H1 (cell line): ENCODE measurements at regions not wholly inside any gene's neighbourhood (a gene's known extent, or its start where the extent isn't known, plus 50 kb on each side); places are given as distances from the start of the nearest gene placed in this dataset.

ENCODE experiments used
- CTCF ChIA-PET: fragments of 300-600 bp; sonication (Branson Sonifier 250); formaldehyde crosslinking; loops from one replicate; lab custom pipeline; 2021; ENCODE audit not compliant: partially characterized antibody; lab: Charles Lee
- POLR2A ChIA-PET: fragments of 300-600 bp; sonication (Branson Sonifier 250); formaldehyde crosslinking; loops from one replicate; lab custom pipeline; 2021; ENCODE audit warnings: inconsistent platforms; ENCODE audit not compliant: partially characterized antibody; lab: Charles Lee
- DNase-seq, 2 experiments: peaks; one replicate each; pipeline versions ENCODE4 v3.0.0 to v3.0.0-alpha.2; 2010 to 2022; ENCODE audit warnings: low spot score in 2 of 2, low read depth in 1 of 2, mixed read lengths in 1 of 2
- FAIRE-seq: peaks from 2 replicates; lab custom pipeline; 2011; peaks lifted over from hg19 to GRCh38; lab: Jason Lieb, UNC
- H2AFZ ChIP-seq: 2 replicates; pipeline ENCODE4 v1.8.1; 2012; ENCODE audit warnings: low read length, inconsistent platforms
- H2AK5ac ChIP-seq: 2 replicates; pipeline ENCODE4 v1.6.1; 2013; ENCODE audit warnings: low read depth, low read length
- H2BK120ac ChIP-seq: replicated peaks from 2 replicates; pipeline ENCODE3; 2013; ENCODE audit warnings: low read depth, low read length, inconsistent platforms
- H2BK12ac ChIP-seq: 2 replicates; pipeline ENCODE4 v1.6.1; 2013; ENCODE audit warnings: low read depth, low read length
- H2BK15ac ChIP-seq: 2 replicates; pipeline ENCODE4 v1.6.1; 2013; ENCODE audit warnings: low read length
- H2BK20ac ChIP-seq: 2 replicates; pipeline ENCODE4 v1.6.1; 2013; ENCODE audit warnings: low read length
- H2BK5ac ChIP-seq: 2 replicates; pipeline ENCODE4 v1.6.1; 2013; ENCODE audit warnings: low read depth, low read length
- H3K14ac ChIP-seq: 2 replicates; pipeline ENCODE4 v1.6.1; 2013; ENCODE audit warnings: inconsistent platforms; ENCODE audit not compliant: insufficient read length
- H3K18ac ChIP-seq: 2 replicates; pipeline ENCODE4 v1.6.1; 2013; ENCODE audit warnings: low read length; ENCODE audit errors: extremely low read depth
- H3K23ac ChIP-seq: 2 replicates; pipeline ENCODE4 v1.6.1; 2013; ENCODE audit warnings: inconsistent platforms; ENCODE audit not compliant: insufficient read length
- H3K23me2 ChIP-seq: 2 replicates; pipeline ENCODE4 v1.6.1; 2013; ENCODE audit warnings: low read depth, low read length
- H3K27ac ChIP-seq: 2 replicates; pipeline ENCODE4 v1.6.1; 2011; ENCODE audit warnings: low read depth, low read length, inconsistent platforms
- H3K27me3 ChIP-seq, 4 experiments: replicated peaks in 1 of 4; 1 replicate in 1 of 4; 2 replicates in 3 of 4; pipeline versions ENCODE4 v1.6.1 to v1.8.1; 2011 to 2013; ENCODE audit warnings: low read length in 3 of 4, mild to moderate bottlenecking in 3 of 4, inconsistent platforms in 2 of 4, mixed read lengths in 2 of 4, moderate library complexity in 1 of 4; ENCODE audit not compliant: control insufficient read depth in 3 of 4, insufficient read depth in 3 of 4; ENCODE audit errors: extremely low read depth in 1 of 4
- H3K36me3 ChIP-seq, 4 experiments: 2 replicates each; pipeline versions ENCODE4 v1.6.1 to v1.8.1; 2011 to 2013; ENCODE audit warnings: mild to moderate bottlenecking in 4 of 4, low read length in 3 of 4, moderate library complexity in 2 of 4, control low read depth in 1 of 4, inconsistent platforms in 1 of 4; ENCODE audit not compliant: insufficient read depth in 4 of 4, control insufficient read depth in 2 of 4
- H3K4ac ChIP-seq: replicated peaks from 2 replicates; pipeline ENCODE3; 2013; ENCODE audit warnings: low read length, low read depth, mixed read lengths, inconsistent platforms; ENCODE audit not compliant: insufficient read length
- H3K4me1 ChIP-seq, 4 experiments: replicated peaks in 1 of 4; 1 replicate in 1 of 4; 2 replicates in 3 of 4; pipeline versions ENCODE4 v1.6.1 to v1.8.1; 2011 to 2013; ENCODE audit warnings: low read length in 3 of 4, inconsistent platforms in 2 of 4, mixed read lengths in 1 of 4; ENCODE audit not compliant: insufficient read depth in 4 of 4, control insufficient read depth in 3 of 4
- H3K4me2 ChIP-seq, 2 experiments: 2 replicates each; pipeline versions ENCODE4 v1.6.1 to v1.8.1; 2011 to 2013; ENCODE audit warnings: low read depth in 2 of 2, low read length in 2 of 2, control low read depth in 1 of 2, inconsistent platforms in 1 of 2, mild to moderate bottlenecking in 1 of 2; ENCODE audit not compliant: insufficient read depth in 1 of 2
- H3K4me3 ChIP-seq, 4 experiments: fragments of 200-600, 300-600 bp in 1 of 4; sonication (generic), shearing (Covaris generic), sonication (Bioruptor Twin) in 1 of 4; 2 replicates each; pipeline versions ENCODE4 v1.5.1 to v1.8.1; 2011 to 2016; ENCODE audit warnings: low read length in 4 of 4, low read depth in 3 of 4, control low read depth in 2 of 4, inconsistent platforms in 2 of 4, mild to moderate bottlenecking in 2 of 4, mixed read lengths in 1 of 4, moderate library complexity in 1 of 4; ENCODE audit not compliant: insufficient read depth in 2 of 4; ENCODE audit errors: extremely low read depth in 1 of 4
- H3K56ac ChIP-seq: replicated peaks from 2 replicates; pipeline ENCODE3; 2013; ENCODE audit warnings: low read depth, mild to moderate bottlenecking, mixed read lengths, low read length, inconsistent platforms; ENCODE audit not compliant: insufficient read length
- H3K79me1 ChIP-seq: 2 replicates; pipeline ENCODE4 v1.6.1; 2013; ENCODE audit warnings: low read depth, low read length, control low read depth
- H3K79me2 ChIP-seq, 2 experiments: 2 replicates each; pipeline versions ENCODE4 v1.6.1 to v1.8.1; 2012 to 2013; ENCODE audit warnings: low read length in 2 of 2, mild to moderate bottlenecking in 2 of 2, inconsistent platforms in 1 of 2; ENCODE audit not compliant: insufficient read depth in 2 of 2, control insufficient read depth in 1 of 2
- H3K9ac ChIP-seq, 4 experiments: replicated peaks in 1 of 4; 1 replicate in 1 of 4; 2 replicates in 3 of 4; pipeline versions ENCODE4 v1.6.1 to v1.8.1; 2011 to 2013; ENCODE audit warnings: low read depth in 3 of 4, low read length in 3 of 4, control low read depth in 2 of 4, mild to moderate bottlenecking in 2 of 4, moderate library complexity in 2 of 4, inconsistent platforms in 1 of 4; ENCODE audit errors: extremely low read depth in 1 of 4
- H3K9me3 ChIP-seq, 2 experiments: 2 replicates each; pipeline versions ENCODE4 v1.6.1 to v1.8.1; 2012 to 2013; ENCODE audit warnings: mild to moderate bottlenecking in 2 of 2, moderate library complexity in 2 of 2, control low read depth in 1 of 2, inconsistent platforms in 1 of 2, low read depth in 1 of 2, low read length in 1 of 2, mixed read lengths in 1 of 2; ENCODE audit not compliant: insufficient read depth in 2 of 2
- H4K20me1 ChIP-seq, 2 experiments: replicated peaks in 1 of 2; 2 replicates each; pipeline versions ENCODE3 to v1.8.1; 2011 to 2013; ENCODE audit warnings: inconsistent platforms in 2 of 2, low read length in 2 of 2, mild to moderate bottlenecking in 1 of 2; ENCODE audit not compliant: insufficient read depth in 2 of 2, control insufficient read depth in 1 of 2
- H4K5ac ChIP-seq: 2 replicates; pipeline ENCODE4 v1.6.1; 2013; ENCODE audit warnings: low read length, low read depth, mixed read lengths, inconsistent platforms; ENCODE audit not compliant: insufficient read length
- H4K8ac ChIP-seq: 2 replicates; pipeline ENCODE4 v1.8.0; 2013; ENCODE audit warnings: mild to moderate bottlenecking, moderate library complexity, low read length, inconsistent platforms; ENCODE audit not compliant: insufficient read depth; ENCODE audit errors: extremely low read depth
- H4K91ac ChIP-seq: replicated peaks from 2 replicates; pipeline ENCODE3; 2013; ENCODE audit warnings: low read length, mixed read lengths, inconsistent platforms; ENCODE audit not compliant: insufficient read length
- BRCA1 ChIP-seq: IDR thresholded peaks from 2 replicates; pipeline ENCODE4 v1.6.1; 2012; ENCODE audit warnings: low read depth, low read length, improper control_type of control experiment
- CBX5 ChIP-seq: fragments of 300-800, 300-1000 bp; sonication (generic); IDR thresholded peaks from 2 replicates; pipeline ENCODE4 v1.7.1; 2016; ENCODE audit warnings: antibody characterized with exemption, low read length, low read depth
- CREB1 ChIP-seq: IDR thresholded peaks from 2 replicates; pipeline ENCODE4 v1.6.1; 2012; ENCODE audit warnings: inconsistent platforms
- CTBP2 ChIP-seq: IDR thresholded peaks from 2 replicates; pipeline ENCODE4 v1.7.0; 2011; ENCODE audit warnings: borderline replicate concordance, mild to moderate bottlenecking, moderate library complexity, mixed read lengths, low read length; ENCODE audit not compliant: insufficient read depth, insufficient read length
- EP300 ChIP-seq, 2 experiments: IDR thresholded peaks; 1 replicate in 1 of 2; 2 replicates in 1 of 2; pipeline ENCODE4 v1.6.1; 2011 to 2012; ENCODE audit warnings: low read depth in 2 of 2, low read length in 2 of 2, mild to moderate bottlenecking in 2 of 2, borderline replicate concordance in 1 of 2, inconsistent platforms in 1 of 2, moderate library complexity in 1 of 2
- EZH2 ChIP-seq: fragments of 200-600 bp; sonication (generic); IDR thresholded peaks from 2 replicates; pipeline ENCODE4 v1.7.1; 2012; ENCODE audit warnings: low read depth, mild to moderate bottlenecking, moderate library complexity, low read length, inconsistent platforms; ENCODE audit not compliant: severe bottlenecking
- GTF2F1 ChIP-seq: IDR thresholded peaks from 2 replicates; pipeline ENCODE4 v1.6.1; 2012; ENCODE audit warnings: low read depth, low read length, improper control_type of control experiment, borderline replicate concordance
- HDAC2 ChIP-seq, 2 experiments: fragments of 300-600 bp in 1 of 2; sonication (generic) in 1 of 2; IDR thresholded peaks; 2 replicates each; pipeline ENCODE4 v1.6.1; 2011 to 2012; ENCODE audit warnings: low read depth in 2 of 2, low read length in 2 of 2, mild to moderate bottlenecking in 2 of 2, moderate library complexity in 2 of 2, borderline replicate concordance in 1 of 2, inconsistent platforms in 1 of 2
- POLR2A ChIP-seq, 2 experiments: IDR thresholded peaks; 1 replicate in 1 of 2; 2 replicates in 1 of 2; pipeline ENCODE4 v1.6.1; 2011; ENCODE audit warnings: low read depth in 2 of 2, low read length in 2 of 2, mild to moderate bottlenecking in 2 of 2; ENCODE audit errors: control extremely low read depth in 1 of 2
- SIX5 ChIP-seq: IDR thresholded peaks from 2 replicates; pipeline ENCODE4 v1.6.1; 2011; ENCODE audit warnings: mild to moderate bottlenecking, low read depth, low read length
- TAF1 ChIP-seq: IDR thresholded peaks from 2 replicates; pipeline ENCODE4 v1.6.1; 2011; ENCODE audit warnings: mild to moderate bottlenecking, low read depth, low read length
- TCF12 ChIP-seq: IDR thresholded peaks from 2 replicates; pipeline ENCODE4 v1.6.1; 2011; ENCODE audit warnings: low read depth, mild to moderate bottlenecking, low read length
- WGBS, 2 experiments: shearing (Covaris generic) in 1 of 2; methylation state at CpG; one replicate each; pipeline versions ENCODE4 v1.1.6 to v1.1.7; 2013 to 2015; ENCODE audit warnings: low lambda C conversion rate in 2 of 2, mixed read lengths in 2 of 2, inconsistent platforms in 1 of 2, low coverage in 1 of 2, missing lambda C conversion rate in 1 of 2; ENCODE audit not compliant: insufficient replicate concordance in 2 of 2, insufficient coverage in 1 of 2, insufficient read length in 1 of 2; ENCODE audit errors: extremely low coverage in 1 of 2, missing lambda C conversion rate in 1 of 2; 5-methylcytosine and 5-hydroxymethylcytosine counted together
- TF ChIP-seq, protein P1 (sequence below): IDR thresholded peaks from 2 replicates; pipeline ENCODE4 v1.6.1; 2011; ENCODE audit warnings: low read length, improper control_type of control experiment
- TF ChIP-seq, protein P2 (sequence below): IDR thresholded peaks from 2 replicates; pipeline ENCODE4 v1.6.1; 2012; ENCODE audit warnings: inconsistent platforms

DNA sequence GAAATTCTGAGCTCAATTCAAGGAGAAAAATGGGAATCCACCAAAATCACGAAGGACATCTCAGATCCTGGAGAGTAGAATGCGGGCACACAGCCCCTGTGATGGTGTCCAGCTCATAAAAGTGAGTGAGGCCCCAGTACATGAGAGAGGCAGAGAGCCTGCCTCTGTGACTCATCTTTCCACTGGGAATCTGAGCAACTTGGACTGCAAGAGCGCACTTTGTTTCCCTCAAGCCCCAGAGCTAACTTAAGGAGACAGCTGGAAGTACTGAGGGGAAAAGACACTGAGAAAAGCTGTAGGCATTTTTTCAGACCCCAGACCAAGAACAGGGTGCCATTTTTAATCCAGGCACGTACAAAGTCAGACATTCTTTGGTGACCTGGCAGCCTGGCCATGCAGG is 273.7 kb downstream of the C11orf87 start:
- H2BK5ac ChIP-seq, result no peak overlapping the region
- no peak overlapping the region for H3K18ac ChIP-seq
- no peak overlapping the region for H3K27ac ChIP-seq
- no peak overlapping the region for H3K56ac ChIP-seq
- no peak overlapping the region for H2AK5ac ChIP-seq
- H3K36me3 ChIP-seq, result no peaks in the 10 kb centered on the region
- peaks cover 8 to 11% of the 10 kb centered on the region in 2 experiments for H3K9me3 ChIP-seq
- no peak overlapping the region for H2BK12ac ChIP-seq
- FAIRE-seq (no peak), DNase-seq (no peak)
- no peak overlapping the region for H2BK15ac ChIP-seq
- no peaks in the 10 kb centered on the region for H3K4me1 ChIP-seq
- no peak overlapping the region for H4K91ac ChIP-seq
- no peak overlapping the region for H3K4me2 ChIP-seq
- no peak overlapping the region for H3K4me3 ChIP-seq
- no peaks in the 10 kb centered on the region for H3K27me3 ChIP-seq
- 76% methylated on average over 4 of the region's 4 CpGs; no CpG with 5 or more reads in 1 of the 2 experiments for WGBS, 2 experiments
- H2BK120ac ChIP-seq, result no peak overlapping the region
- H3K79me1 ChIP-seq, result no peaks in the 10 kb centered on the region
- H3K79me2 ChIP-seq, result no peaks in the 10 kb centered on the region
- H4K5ac ChIP-seq, result no peak overlapping the region
- no peaks in the 10 kb centered on the region; the same call in 1 of the 2 replicates for H3K23me2 ChIP-seq
- H3K23ac ChIP-seq, result no peak overlapping the region
- POLR2A ChIA-PET, result no interaction called here
- no peaks in the 10 kb centered on the region for H4K20me1 ChIP-seq
- H3K4ac ChIP-seq, result no peak overlapping the region
- no peak overlapping the region for H3K14ac ChIP-seq
- H4K8ac ChIP-seq, result no peak overlapping the region
- no peak overlapping the region for H3K9ac ChIP-seq
- CTCF ChIA-PET, result interaction anchor here (0.8 to 4.8 kb wide), 8 partner anchors 8 to 270 kb away, joined by 3 to 25 read pairs (median 5); no protein-coding TSS in a partner anchor
- no peak overlapping the region for H2AFZ ChIP-seq
- H2BK20ac ChIP-seq, result no peak overlapping the region
- no peak for TF ChIP-seq EP300 (IDR thresholded peaks at IDR 0.05; ENCODE audit: borderline replicate concordance in 1 of 2, low read depth in 2 of 2, low read length in 2 of 2)
- TF ChIP-seq, protein P1, sequence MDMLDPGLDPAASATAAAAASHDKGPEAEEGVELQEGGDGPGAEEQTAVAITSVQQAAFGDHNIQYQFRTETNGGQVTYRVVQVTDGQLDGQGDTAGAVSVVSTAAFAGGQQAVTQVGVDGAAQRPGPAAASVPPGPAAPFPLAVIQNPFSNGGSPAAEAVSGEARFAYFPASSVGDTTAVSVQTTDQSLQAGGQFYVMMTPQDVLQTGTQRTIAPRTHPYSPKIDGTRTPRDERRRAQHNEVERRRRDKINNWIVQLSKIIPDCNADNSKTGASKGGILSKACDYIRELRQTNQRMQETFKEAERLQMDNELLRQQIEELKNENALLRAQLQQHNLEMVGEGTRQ, result no peak
- TF ChIP-seq CTBP2, result no peak
- no peak for TF ChIP-seq TAF1
- TF ChIP-seq SIX5, result no peak
- TF ChIP-seq CREB1, result no peak
- no peak for TF ChIP-seq BRCA1
- TF ChIP-seq, protein P2, sequence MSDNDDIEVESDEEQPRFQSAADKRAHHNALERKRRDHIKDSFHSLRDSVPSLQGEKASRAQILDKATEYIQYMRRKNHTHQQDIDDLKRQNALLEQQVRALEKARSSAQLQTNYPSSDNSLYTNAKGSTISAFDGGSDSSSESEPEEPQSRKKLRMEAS, result no peak
- TF ChIP-seq CBX5, result no peak
- no peak for TF ChIP-seq POLR2A (IDR thresholded peaks at IDR 0.05; ENCODE audit: control extremely low read depth in 1 of 2, low read depth in 2 of 2, low read length in 2 of 2)
- TF ChIP-seq TCF12, result no peak
- TF ChIP-seq EZH2, result no peak
- no peak for TF ChIP-seq GTF2F1
- no peak for TF ChIP-seq HDAC2 (IDR thresholded peaks at IDR 0.05; ENCODE audit: borderline replicate concordance in 1 of 2, low read depth in 2 of 2, low read length in 2 of 2)
